Hindlimb muscle (tissue), 1 donor: ENCODE measurements at regions not wholly inside any gene's neighbourhood (a gene's known extent, or its start where the extent isn't known, plus 50 kb on each side); places are given as distances from the start of the nearest gene placed in this dataset.

ENCODE experiments used
- DNase-seq: peaks from one replicate; pipeline ENCODE4 v3.0.0-alpha.2; 2013

- no peak for DNase-seq
Observed at GRCh38 chr15:96415513-96416217, 85.2 kb downstream of the NR2F2 start.

- DNase-seq: no peak
Observed at GRCh38 chr15:96416218-96416933, 85.9 kb downstream of the NR2F2 start.

- DNase-seq: no peak
Observed at GRCh38 chr15:96416934-96417759, 86.6 kb downstream of the NR2F2 start.

- no peak for DNase-seq
Observed at GRCh38 chr15:96417760-96418130, 87.2 kb downstream of the NR2F2 start.

- no peak for DNase-seq
Observed at GRCh38 chr15:96418146-96418545, 87.6 kb downstream of the NR2F2 start.

- DNase-seq: no peak
Observed at GRCh38 chr15:96421178-96421601, 90.7 kb downstream of the NR2F2 start.

GRCh38 chr15:96422125-96422524 is 91.6 kb downstream of the NR2F2 start:
- no peak for DNase-seq

- DNase-seq: no peak
Observed at GRCh38 chr15:96424674-96425073, 94.2 kb downstream of the NR2F2 start.

- no peak for DNase-seq
Observed at GRCh38 chr15:96428742-96429141, 98.2 kb downstream of the NR2F2 start.

- no peak for DNase-seq
Observed at GRCh38 chr15:96431786-96432185, 101.3 kb downstream of the NR2F2 start.

- no peak for DNase-seq
Observed at GRCh38 chr15:96435022-96435421, 104.5 kb downstream of the NR2F2 start.

- DNase-seq: no peak
Observed at GRCh38 chr15:96435841-96436240, 105.3 kb downstream of the NR2F2 start.

- DNase-seq: no peak
Observed at GRCh38 chr15:96440978-96441377, 110.5 kb downstream of the NR2F2 start.

- no peak for DNase-seq
Observed at GRCh38 chr15:96442076-96442475, 111.6 kb downstream of the NR2F2 start.

- DNase-seq: no peak
Observed at GRCh38 chr15:96444865-96445264, 114.4 kb downstream of the NR2F2 start.

- no peak for DNase-seq
Observed at GRCh38 chr15:96448923-96449322, 118.4 kb downstream of the NR2F2 start.

GRCh38 chr15:96457841-96458240 is 127.3 kb downstream of the NR2F2 start:
- DNase-seq: no peak

- DNase-seq: no peak
Observed at GRCh38 chr15:96460106-96460505, 129.6 kb downstream of the NR2F2 start.

- DNase-seq: no peak
Observed at GRCh38 chr15:96462768-96463750, 132.6 kb downstream of the NR2F2 start.

- no peak for DNase-seq
Observed at GRCh38 chr15:96466389-96466947, 136.0 kb downstream of the NR2F2 start.

- no peak for DNase-seq
Observed at GRCh38 chr15:96468036-96468435, 137.5 kb downstream of the NR2F2 start.
